Fibroblast of lung (primary cell): ENCODE measurements at regions not wholly inside any gene's neighbourhood (a gene's known extent, or its start where the extent isn't known, plus 50 kb on each side); places are given as distances from the start of the nearest gene placed in this dataset.

Source experiments
- EZH2 ChIP-seq: IDR thresholded peaks from 2 replicates; pipeline ENCODE4 v1.5.1; 2012; ENCODE audit warnings: low read length, control low read depth, mild to moderate bottlenecking; ENCODE audit errors: missing control alignments
- TF ChIP-seq, protein P1 (sequence below), 2 donors: IDR thresholded peaks in 1 of 2; conservative IDR thresholded peaks in 1 of 2; 1 replicate in 1 of 2; 2 replicates in 1 of 2; pipeline ENCODE4 v1.5.1; 2011 to 2012; ENCODE audit warnings: low read length in 2 of 2, control low read depth in 1 of 2, inconsistent platforms in 1 of 2, low read depth in 1 of 2, mild to moderate bottlenecking in 1 of 2

DNA sequence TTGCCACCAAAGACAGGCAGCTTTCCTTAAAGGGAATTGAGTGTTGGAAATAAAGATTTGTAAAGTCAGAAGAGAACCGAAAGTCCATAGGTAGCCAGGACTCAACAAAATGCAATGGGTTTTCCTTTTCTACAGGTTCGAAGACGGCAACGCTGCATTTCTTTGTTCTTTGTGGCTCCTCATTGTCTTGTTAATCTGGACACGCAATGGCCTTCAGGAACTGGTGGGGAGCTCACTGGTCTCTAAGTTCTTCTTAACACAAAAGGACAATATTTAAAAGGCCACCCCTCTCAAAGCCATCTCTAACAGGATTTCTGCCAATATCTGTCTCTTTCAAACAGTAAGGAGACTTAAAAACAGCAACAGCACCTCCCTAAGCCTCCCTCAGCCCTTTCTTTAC, 170.6 kb downstream of the RMI1 start:
- TF ChIP-seq, protein P1, sequence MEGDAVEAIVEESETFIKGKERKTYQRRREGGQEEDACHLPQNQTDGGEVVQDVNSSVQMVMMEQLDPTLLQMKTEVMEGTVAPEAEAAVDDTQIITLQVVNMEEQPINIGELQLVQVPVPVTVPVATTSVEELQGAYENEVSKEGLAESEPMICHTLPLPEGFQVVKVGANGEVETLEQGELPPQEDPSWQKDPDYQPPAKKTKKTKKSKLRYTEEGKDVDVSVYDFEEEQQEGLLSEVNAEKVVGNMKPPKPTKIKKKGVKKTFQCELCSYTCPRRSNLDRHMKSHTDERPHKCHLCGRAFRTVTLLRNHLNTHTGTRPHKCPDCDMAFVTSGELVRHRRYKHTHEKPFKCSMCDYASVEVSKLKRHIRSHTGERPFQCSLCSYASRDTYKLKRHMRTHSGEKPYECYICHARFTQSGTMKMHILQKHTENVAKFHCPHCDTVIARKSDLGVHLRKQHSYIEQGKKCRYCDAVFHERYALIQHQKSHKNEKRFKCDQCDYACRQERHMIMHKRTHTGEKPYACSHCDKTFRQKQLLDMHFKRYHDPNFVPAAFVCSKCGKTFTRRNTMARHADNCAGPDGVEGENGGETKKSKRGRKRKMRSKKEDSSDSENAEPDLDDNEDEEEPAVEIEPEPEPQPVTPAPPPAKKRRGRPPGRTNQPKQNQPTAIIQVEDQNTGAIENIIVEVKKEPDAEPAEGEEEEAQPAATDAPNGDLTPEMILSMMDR (conservative IDR thresholded peaks at IDR 0.05 in 1 of 2, IDR thresholded peaks at IDR 0.05 in 1 of 2; ENCODE audit: low read depth in 1 of 2, low read length in 2 of 2): no peak
- TF ChIP-seq EZH2: no peak
